ENCODE measurements at regions not wholly inside any gene's neighbourhood (a gene's known extent, or its start where the extent isn't known, plus 50 kb on each side); places are given as distances from the start of the nearest gene placed in this dataset.

- no peak for FAIRE-seq
- no peaks in the 10 kb centered on the region for H3K27me3 ChIP-seq (ENCODE audit: control insufficient read depth, insufficient read depth, low read length)
Measured at GRCh38 chr11:133593036-133593435, 60.7 kb upstream of the OPCML start.

GRCh38 chr11:133586903-133587517 lies 54.7 kb upstream of the OPCML start:
- Histone ChIP-seq H3K4me3 (ENCODE audit: low read depth, low read length) (no peak overlapping the region), H3K36me3 (ENCODE audit: control insufficient read depth, insufficient read depth, low read length) (no peaks in the 10 kb centered on the region), H3K27me3 (ENCODE audit: control insufficient read depth, insufficient read depth, low read length) (no peaks in the 10 kb centered on the region)
- no peak for FAIRE-seq
- DNase-seq (ENCODE audit: low read depth), result no peak
- no peak for TF ChIP-seq CTCF (IDR thresholded peaks at IDR 0.05; ENCODE audit: insufficient read depth, low read length, severe bottlenecking)

More at GRCh38 chr11:133593036-133593435, 60.7 kb upstream of the OPCML start:
- Histone ChIP-seq H3K36me3 (ENCODE audit: control insufficient read depth, insufficient read depth, low read length) (no peaks in the 10 kb centered on the region), H3K4me3 (ENCODE audit: low read depth, low read length) (no peak overlapping the region)
- TF ChIP-seq CTCF (IDR thresholded peaks at IDR 0.05; ENCODE audit: insufficient read depth, low read length, severe bottlenecking), result no peak
- DNase-seq (ENCODE audit: low read depth), result no peak

GRCh38 chr11:133582750-133583149 lies 50.4 kb upstream of the OPCML start:
- Histone ChIP-seq H3K36me3 (ENCODE audit: control insufficient read depth, insufficient read depth, low read length) (no peaks in the 10 kb centered on the region), H3K4me3 (ENCODE audit: low read depth, low read length) (no peak overlapping the region), H3K27me3 (ENCODE audit: control insufficient read depth, insufficient read depth, low read length) (no peaks in the 10 kb centered on the region)
- no peak for TF ChIP-seq CTCF (IDR thresholded peaks at IDR 0.05; ENCODE audit: insufficient read depth, low read length, severe bottlenecking)
- DNase-seq (ENCODE audit: low read depth) (no peak), FAIRE-seq (no peak)

- no peak overlapping the region for H3K4me3 ChIP-seq (ENCODE audit: low read depth, low read length)
- no peak for FAIRE-seq
- H3K36me3 ChIP-seq (ENCODE audit: control insufficient read depth, insufficient read depth, low read length), result no peaks in the 10 kb centered on the region
- no peaks in the 10 kb centered on the region for H3K27me3 ChIP-seq (ENCODE audit: control insufficient read depth, insufficient read depth, low read length)
- no peak for DNase-seq (ENCODE audit: low read depth)
- no peak for TF ChIP-seq CTCF (IDR thresholded peaks at IDR 0.05; ENCODE audit: insufficient read depth, low read length, severe bottlenecking)
Measured at GRCh38 chr11:133582326-133582725, 50.0 kb upstream of the OPCML start.
